Dermis blood vessel endothelial cell (primary cell): ENCODE measurements at regions not wholly inside any gene's neighbourhood (a gene's known extent, or its start where the extent isn't known, plus 50 kb on each side); places are given as distances from the start of the nearest gene placed in this dataset.
"Not testable (repeated sequence)": the region's sequence is repeated elsewhere in the genome, so short reads cannot be mapped to it uniquely, and the experiment has no call there.

ENCODE experiments used
- DNase-seq: peaks from one replicate; pipeline ENCODE4 v3.0.0; 2010

DNA sequence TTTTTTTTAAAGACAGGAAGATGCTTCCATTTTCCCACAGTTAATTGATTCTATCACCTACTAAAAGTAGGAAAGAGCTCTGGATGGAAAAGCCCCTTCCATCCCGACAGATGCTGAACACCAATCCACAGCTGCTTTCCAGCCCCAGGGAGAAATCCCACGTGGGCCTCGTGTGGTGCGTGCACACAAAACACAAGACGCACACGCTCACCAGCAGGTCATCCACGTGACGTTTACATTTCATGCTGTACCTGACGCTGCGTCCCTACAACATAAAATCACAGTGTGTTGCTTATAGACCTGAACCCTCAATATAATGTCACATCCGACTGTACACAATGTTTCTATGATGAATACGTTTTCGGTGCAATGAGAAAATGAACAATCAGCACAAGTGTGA is 50.2 kb upstream of the DACT2 start:
- DNase-seq, result no peak

DNA sequence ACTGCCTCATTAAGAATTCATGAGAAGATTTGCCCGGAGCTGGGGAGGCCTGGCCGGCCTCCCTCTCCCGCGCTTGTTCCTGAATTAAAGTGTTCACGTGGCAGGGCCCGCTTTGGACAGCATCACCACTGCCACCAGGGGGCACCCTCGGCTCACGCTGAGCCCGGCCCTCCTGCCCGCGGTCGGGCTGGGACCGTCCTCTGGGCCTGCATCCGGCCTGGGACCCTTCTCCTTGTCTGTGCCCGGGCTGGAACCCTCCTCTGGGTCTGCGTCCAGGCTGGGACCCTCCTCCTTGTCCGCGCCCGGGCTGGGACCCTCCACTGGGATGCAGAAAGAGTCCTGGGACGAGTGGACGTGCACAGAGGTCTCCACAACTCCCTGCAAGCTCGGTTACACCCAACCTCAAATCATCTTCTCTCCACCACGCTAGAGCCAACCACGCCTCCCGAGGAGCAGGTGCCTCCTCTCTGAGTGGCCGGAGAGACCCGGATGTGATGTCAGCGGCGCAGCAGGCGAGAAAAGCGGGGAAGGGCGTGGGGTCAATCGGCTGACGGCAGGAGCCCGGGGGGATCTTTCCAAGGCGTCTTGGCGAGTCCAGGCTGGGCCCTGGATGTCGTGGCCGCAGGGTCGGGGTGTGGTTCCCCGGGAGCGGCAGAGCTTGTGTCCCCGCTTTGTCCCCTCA is 50.9 kb upstream of the DACT2 start:
- peak; percentile 49 for DNase-seq

DNA sequence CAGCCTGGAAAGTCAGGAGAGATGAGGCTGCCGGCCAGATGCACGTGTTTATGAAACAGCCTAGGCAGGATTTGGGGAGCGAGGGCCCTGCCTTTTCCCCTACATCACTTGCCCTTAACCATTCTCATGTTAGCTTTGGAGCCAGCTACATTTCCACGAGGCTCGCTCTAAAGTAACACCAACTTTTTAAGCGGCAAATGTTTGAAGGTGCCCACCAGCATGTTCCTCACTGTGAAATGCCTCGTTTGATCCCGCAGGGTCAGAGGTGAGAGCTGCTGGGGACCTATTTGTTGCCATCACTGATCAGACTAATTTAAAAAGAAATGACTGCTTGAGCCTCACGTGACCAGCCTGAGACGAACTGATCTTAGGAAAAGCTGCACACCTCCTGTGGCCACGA is 51.6 kb upstream of the DACT2 start:
- DNase-seq, result no peak

DNA sequence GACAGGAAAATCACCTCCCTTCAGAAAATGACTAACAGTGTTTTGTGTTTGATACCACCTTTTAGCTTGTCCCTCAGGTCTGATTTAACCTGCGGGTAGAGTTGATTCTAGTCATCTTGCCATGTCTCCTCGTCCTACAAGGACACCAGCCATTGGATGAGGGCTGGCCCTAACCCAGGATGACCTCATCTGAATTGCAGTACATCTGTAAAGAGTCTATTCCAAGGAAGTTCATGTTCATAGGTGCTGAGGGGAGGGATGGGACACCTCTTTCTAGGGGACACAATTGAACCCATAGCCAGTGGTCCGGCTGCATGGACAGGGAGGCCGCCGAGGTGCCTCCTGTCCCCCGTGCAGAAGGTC is 52.0 kb upstream of the DACT2 start:
- no peak for DNase-seq

DNA sequence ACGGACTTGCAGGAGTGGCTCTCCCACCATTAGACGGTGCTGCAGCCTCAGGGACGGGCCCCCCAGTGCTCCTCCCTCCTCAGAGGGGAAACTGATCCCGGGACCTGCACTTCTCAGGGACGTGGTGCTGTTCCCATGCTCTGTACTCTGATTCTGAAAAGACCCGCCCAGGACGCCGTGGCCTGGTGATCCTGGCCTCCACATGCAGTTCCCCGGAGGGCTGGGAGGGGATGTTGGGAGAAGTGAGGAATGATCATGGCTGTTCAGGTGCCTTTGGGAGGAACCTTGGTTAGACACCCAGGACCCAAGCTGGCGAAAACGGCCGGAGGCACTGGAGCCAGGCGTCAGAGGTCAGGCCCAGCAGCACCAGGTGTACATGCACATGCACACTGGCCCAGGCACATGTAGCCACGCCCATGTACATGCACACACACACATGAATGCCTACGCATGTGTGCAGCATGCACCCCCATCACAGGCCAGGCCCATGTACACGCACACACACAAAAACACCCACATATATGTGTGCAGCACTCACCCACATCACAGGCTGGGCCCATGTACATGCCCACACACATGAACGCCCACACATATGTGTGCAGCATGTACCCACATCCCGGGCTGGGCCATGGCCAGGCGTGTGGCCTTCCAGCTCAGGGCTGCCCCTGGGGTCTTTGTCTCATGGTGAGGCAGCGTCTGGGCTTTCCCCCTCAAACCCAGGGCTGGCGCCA is 52.6 kb upstream of the DACT2 start:
- DNase-seq, result no peak

DNA sequence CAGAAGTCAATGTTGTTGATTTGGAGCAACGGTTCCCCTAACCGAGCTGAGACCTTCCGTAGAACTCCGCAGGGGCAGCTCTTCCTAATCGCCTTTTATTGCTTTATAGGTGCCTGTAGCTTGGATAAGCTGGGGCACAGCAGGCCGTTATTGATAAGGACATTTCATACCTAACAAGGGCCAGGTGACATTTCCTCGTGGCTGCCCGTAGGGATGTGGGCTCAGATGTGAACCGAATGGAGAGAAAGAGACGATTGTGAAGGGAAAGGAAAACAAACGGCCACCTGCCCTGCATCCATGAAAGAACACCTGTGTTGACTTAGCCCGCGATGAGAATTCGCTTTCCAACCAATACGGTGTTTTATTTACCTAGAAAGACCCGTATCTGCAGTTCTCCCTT is 53.3 kb upstream of the DACT2 start:
- DNase-seq, result no peak

DNA sequence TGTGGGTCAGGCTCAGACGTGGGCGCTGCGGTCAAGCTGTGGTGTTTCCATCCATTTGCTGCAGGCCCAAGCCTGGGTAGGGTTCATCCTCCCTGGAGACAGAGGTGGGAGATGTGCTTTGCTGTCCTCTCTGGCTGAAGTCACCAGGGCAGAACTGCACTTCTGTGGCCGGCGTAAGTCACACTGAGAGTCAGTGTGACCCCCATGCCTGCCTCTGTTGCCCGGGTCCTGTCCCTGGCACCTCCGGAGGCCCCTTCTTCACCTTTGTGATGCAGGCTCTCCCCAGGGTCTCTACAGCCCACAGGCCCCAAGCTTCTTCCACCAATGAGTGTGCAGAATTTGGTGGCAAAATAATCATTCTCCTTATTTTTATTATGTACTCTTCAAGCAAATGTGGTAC is 53.8 kb upstream of the DACT2 start:
- DNase-seq, result no peak

DNA sequence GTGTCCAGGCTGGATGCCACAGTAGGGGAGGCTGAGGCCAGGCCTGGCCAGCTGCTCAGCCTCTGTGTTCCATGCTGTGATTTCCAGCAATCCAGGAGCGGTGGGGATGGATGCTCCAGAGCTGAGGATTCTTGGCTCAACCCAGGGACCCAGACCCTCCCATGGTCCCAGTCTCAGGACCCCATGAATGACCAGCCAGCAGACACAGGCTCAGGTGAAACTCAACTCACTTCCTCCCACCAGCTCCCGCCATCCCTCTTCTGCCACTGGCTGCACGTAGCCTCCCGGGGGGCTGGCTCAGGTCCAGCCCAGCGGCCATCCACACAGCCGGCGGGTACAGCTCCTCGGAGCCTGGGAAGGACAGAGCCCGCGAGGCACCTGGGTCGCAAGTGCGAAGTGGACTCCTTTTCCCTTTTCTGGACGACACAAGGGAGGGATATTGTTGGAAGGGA is 54.5 kb upstream of the DACT2 start:
- no peak for DNase-seq

DNA sequence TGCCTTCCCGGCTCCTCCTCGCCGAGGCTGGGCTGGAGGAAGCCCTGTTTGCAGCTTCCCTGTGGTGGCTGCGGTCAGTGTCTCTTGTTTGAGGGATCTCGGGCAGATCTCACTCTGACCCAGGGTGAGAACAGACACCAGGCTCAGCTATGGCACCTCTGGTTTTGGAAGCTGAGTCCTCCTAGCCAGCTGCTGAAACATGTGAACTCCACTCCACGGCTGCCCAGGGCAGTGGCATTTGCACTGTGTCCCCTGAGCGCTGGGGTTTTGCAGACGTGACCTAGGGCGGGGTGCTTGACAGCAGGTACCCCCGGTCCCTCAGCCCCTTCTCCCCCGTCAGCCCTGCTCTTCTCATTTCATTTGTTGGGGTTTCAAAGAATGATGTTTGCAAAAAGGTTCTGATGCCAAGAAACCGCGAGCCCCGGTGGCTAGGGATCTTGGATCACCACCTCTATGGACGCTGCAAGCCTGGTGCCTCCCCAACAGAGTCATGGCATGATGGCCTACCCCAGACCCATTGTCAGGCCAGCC is 55.0 kb upstream of the DACT2 start:
- DNase-seq, result no peak

DNA sequence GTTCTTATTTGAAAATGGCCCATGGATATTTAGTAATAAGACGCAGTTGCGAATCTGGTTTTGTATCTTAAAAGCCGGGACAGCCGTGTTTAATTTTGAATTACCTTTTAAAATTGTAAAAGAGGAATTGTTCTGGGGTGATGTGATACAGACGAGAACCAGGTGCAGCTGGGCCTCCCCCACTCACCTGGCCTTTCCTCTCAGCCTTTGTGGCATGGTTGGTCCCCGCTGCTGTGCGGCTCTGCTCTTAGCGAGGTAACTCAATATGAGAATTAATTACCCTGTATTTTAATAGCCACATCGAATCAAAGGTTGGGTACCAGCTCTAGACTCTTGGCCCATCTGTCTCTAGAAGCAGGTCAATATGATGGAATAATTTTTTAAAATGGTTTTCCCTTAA is 56.5 kb upstream of the DACT2 start:
- no peak for DNase-seq

DNA sequence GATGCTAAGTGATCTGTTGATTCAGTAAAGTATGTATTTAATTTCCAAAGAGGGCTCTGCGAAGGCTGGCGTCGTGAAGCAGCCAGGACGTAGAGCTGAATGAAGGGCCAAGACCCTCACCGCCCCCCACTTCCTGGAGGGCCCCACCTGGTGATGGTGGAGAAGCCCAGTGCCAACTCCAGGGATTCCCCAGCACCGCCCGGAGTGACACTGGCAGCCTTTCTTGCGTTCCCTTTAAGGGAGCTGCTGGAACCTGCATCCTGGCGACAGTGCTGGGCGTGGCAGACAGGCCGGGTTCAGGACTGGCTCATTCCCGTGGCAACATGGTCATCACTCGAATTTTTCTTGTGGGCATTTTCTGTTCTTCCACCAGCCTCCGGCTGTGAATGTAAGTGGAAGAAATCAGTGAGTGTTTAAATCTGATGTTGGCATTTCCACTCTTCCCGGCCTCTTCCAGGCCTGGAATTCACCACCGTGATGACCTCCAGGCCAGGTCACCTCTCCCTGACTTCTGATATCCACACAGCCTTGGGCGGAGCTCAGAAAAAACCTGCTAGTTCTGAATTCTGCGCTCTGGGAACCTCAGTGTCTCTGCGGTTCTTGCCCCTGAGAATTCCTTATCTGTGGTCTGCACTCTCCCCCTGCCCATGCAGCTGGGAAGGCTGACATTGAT is 57.4 kb upstream of the DACT2 start:
- no peak for DNase-seq

DNA sequence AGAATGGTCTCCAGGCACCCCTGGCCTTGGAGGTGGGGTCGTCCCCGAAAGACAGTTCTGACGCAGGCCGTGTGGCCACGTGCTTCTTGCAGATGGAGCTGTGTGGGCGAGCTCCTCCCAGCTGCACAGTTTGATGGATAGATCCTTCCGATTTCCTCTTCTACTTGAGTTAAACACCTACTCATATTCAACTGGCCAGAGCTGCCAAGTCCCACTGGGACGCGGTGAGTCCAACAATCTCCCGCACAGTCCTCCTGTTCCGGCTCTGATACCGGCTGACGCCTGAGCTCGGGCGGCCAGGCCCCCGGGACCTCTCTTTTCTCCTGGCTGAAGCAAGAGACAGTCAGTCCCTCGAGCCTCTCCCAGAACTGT is 57.9 kb upstream of the DACT2 start:
- no peak for DNase-seq

DNA sequence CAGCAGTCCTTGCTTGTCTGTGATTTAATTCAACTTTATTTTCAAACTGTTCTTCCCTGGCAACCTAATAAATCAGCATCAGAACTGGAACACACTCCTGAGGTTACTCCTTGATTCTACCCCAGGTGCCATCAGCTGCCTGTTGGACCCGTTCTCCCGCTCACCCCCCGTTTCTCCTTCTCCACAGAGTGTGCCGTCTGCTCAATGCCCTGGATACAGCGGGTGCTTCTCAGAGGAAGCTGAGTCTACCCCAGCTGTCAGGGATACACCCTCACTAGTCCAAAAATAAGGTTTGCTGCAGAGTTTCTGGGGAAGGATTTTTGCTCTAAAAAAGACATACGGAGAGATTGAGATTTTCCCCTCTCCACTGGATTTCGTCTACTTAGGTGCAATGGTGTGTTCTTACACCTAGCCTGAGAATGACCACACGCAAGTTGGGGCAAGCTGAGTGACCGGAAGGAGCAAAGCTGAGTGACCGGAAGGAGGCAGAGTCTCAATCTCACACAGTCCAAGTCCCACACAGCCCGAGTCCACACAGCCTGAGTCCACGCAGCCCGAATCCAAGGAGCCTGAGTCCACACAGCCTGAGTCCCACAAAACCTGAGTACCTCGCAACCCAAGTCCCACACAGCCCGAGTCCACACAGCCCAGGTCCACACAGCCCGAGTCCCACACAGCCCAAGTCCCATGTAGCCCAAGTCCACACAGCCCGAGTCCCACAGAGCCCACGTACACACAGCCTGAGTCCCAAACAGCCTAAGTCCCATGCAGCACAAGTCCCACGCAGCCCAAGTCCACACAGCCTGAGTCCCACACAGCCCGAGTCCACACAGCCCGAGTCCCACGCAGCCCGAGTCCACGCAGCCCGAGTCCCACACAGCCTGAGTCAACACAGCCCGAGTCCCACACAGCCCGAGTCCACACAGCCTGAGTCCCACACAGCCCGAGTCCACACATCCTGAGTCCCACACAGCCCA is 58.6 kb upstream of the DACT2 start:
- DNase-seq, result no peak

DNA sequence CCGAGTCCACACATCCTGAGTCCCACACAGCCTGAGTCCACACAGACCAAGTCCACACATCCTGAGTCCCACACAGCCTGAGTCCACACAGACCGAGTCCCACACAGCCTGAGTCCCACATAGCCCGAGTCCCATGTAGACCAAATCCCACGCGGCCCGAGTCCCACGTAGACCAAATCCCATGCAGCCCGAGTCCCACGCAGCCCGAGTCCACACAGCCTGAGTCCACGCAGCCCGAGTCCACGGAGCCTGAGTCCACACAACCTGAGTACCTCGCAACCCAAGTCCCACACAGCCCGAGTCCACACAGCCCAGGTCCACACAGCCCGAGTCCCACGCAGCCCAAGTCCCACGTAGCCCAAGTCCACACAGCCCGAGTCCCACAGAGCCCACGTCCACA is 60.0 kb upstream of the DACT2 start:
- DNase-seq, result not testable (repeated sequence)

DNA sequence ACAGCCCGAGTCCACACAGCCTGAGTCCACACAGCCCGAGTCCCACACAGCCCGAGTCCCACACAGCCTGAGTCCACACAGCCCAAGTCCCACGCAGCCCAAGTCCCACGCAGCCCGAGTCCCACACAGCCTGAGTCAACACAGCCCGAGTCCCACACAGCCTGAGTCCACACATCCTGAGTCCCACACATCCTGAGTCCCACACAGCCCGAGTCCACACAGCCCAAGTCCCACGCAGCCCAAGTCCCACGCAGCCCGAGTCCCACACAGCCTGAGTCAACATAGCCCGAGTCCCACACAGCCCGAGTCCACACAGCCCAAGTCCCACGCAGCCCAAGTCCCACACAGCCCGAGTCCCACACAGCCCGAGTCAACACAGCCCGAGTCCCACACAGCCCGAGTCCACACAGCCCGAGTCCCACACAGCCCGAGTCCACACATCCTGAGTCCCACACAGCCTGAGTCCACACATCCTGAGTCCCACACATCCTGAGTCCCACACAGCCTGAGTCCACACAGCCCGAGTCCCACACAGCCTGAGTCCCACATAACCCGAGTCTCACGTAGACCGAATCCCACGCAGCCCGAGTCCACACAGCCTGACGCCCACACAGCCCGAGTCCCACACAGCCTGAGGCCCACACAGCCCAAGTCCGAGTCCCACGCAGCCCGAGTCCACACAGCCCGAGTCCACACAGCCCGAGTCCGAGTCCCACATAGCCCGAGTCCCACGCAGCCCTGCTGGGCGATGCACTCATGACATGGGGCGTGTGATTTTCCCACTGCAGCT is 60.6 kb upstream of the SMOC2 start:
- not testable (repeated sequence) for DNase-seq

DNA sequence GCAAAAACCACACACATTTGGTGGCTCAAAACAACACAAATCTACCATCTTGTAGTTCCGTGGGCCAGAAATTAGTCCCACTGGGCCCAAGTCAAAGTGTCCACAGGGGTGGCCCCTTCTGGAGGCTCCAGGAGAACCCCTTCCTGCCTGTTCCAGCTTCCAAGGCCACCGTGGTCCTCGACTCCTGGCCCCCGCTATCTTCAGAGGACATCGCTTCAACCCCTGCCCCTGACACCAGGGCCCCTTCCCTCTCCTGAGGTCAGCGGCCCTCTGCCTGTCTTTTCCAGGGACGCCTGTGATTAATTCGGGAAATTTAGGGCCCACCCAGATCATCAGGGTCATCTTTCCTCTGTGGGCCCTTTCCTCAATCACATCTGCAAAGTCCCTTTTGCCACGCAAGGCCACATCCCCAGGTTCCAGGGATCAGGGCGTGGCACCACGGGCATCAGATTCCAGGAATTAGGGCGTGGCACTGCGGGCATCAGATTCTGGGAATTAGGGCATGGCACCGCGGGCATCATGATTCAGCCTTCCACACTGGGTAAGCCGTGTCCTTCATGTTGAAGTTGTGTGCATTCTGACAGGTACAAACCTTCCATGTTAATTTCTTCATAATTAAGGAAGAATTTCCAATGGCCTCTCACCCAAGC is 59.9 kb upstream of the SMOC2 start:
- DNase-seq, result no peak

DNA sequence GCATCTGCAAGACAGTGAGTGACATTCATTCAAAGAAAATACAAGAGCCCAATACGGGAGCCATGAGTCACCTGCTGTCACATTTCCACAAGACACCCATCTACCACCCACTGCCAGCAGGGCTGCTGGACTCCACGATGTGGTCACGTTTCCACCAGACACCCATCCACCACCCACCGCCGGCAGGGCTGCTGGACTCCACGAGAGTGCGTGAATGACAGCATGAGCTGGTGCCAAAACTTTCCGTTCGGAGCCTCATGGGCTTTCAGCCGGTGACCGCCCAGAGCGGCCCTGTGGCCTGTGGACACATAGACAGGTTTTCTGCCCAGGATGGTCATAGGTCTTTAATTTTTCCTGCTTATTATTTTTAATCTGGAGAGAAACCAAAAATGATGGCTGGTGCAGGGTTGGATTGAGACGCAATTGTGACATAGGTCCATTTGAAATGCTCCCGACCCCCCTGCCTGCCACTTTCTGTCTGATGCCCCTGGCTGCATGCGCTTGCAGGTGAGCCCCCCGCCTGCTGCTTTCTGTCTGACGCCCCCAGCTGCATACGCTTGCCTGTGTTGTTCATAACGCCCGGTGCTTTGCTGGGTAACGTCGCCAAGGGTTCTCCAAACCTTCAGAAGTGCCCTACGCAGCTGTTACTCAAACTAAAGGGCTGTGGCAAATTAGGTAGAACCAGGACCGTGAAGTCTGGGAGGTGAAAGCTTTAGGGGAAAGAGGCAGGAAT is 59.1 kb upstream of the SMOC2 start:
- DNase-seq, result no peak

DNA sequence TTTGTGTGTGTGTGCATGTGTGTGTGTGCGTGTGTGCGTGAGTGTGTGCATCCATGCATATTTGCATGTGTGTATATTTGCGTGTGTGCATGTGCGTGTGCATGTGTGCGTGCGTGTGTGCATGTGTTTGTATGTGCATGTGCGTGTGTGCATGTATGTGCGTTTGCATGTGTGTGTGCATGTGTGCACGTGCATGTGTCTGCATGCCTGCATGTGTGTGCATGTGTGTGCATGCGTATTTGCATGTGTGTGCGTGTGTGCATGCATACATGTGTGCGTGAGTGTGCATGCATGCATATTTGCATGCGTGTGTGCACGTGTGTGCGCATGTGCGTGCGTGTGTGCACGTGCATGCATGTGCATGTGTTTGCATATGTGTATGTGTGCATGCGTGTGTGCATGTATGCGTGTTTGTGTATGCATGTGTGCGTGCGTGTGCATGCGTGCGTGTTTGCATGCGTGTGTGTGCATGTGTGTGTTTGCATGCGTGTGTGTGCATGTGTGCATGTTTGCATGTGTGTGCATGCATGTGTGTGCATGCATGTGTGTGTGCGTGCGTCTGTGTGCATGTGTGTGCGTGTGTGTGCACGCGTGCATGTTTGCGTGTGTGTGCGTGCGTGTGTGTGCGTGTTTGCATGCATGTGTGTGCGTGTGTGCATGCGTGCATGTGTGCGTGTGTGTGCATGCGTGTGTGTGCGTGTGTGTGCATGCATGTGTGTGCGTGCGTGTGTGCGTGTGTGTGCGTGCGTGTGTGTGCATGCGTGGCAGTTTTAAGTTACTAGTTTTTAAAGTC is 57.7 kb upstream of the SMOC2 start:
- DNase-seq, result no peak
